H1 (cell line): ENCODE measurements at regions not wholly inside any gene's neighbourhood (a gene's known extent, or its start where the extent isn't known, plus 50 kb on each side); places are given as distances from the start of the nearest gene placed in this dataset.

Experiments
- CTCF ChIP-seq, 3 experiments: IDR thresholded peaks; 1 replicate in 2 of 3; 2 replicates in 1 of 3; pipeline versions ENCODE4 v1.5.1 to v1.6.1; 2011; ENCODE audit warnings: low read length in 3 of 3, mild to moderate bottlenecking in 3 of 3, inconsistent platforms in 2 of 3, low read depth in 1 of 3, moderate library complexity in 1 of 3; ENCODE audit not compliant: insufficient read depth in 1 of 3; ENCODE audit errors: control extremely low read depth in 1 of 3
- MAFK ChIP-seq: IDR thresholded peaks from 2 replicates; pipeline ENCODE4 v1.6.1; 2012; ENCODE audit warnings: low read depth, mild to moderate bottlenecking, improper control_type of control experiment, low read length
- YY1 ChIP-seq: IDR thresholded peaks from 2 replicates; pipeline ENCODE4 v1.6.1; 2011; ENCODE audit warnings: low read depth, mild to moderate bottlenecking, low read length

DNA sequence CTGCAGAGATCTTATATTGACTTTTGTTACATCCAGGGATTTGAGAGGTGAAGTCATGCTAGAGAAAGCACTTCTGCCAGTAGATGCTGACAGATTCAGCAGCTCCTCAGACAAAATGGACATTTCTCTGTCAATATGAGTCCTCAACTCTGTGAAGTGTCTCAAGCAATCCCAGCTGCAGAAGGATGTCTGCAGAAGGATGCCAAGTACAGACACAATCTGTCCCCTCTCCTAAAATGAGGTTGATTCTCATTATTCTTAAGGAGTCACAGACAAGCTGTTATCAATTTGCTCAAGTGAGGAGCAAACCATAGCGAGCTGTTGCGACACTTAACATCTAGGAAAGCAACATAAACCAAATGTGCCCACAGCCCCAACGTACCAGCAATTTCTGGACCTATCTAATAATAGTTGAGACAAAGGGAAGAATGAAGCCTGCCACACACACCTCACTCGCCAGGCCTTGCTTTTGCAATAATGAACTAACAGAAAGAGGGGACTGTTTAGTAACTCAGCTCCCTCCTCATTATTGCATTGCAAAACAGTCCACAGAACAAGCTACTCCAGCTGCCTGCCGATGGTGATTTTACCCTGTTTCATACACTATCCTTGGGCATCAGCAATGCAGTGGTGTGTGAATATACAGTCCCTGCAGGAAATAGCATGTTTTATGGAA lies 364.2 kb upstream of the PDE4D start (continued):
- TF ChIP-seq MAFK (no peak), YY1 (no peak), CTCF (IDR thresholded peaks at IDR 0.05; ENCODE audit: control extremely low read depth in 1 of 3, insufficient read depth in 1 of 3, low read depth in 1 of 3, low read length in 3 of 3) (no peak)
